Iris pigment epithelial cell (primary cell): ENCODE measurements at regions not wholly inside any gene's neighbourhood (a gene's known extent, or its start where the extent isn't known, plus 50 kb on each side); places are given as distances from the start of the nearest gene placed in this dataset.

Experiments
- DNase-seq: peaks from one replicate; pipeline ENCODE4 v3.0.0-alpha.2; 2011; ENCODE audit warnings: low read depth

DNA sequence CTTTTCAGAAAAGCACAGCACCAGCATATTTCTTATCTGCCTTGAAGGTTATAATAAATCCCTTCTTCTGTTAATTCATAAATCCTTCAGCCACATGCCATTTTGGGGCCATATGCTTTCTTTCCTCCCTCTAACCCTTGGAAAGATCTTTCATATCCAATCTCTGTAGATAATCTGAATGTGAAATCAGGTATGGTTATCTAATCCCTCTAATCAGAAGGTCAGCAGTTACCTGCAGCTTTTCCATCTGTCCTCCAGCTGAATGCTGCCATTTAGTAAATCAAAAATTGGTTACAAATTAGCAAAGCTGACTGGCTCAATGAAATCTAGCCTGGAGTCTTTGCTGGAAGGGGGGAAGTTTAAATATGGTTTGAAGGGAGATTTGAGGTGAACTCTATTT lies 230.5 kb downstream of the PIK3C3 start:
- DNase-seq, result no peak

DNA sequence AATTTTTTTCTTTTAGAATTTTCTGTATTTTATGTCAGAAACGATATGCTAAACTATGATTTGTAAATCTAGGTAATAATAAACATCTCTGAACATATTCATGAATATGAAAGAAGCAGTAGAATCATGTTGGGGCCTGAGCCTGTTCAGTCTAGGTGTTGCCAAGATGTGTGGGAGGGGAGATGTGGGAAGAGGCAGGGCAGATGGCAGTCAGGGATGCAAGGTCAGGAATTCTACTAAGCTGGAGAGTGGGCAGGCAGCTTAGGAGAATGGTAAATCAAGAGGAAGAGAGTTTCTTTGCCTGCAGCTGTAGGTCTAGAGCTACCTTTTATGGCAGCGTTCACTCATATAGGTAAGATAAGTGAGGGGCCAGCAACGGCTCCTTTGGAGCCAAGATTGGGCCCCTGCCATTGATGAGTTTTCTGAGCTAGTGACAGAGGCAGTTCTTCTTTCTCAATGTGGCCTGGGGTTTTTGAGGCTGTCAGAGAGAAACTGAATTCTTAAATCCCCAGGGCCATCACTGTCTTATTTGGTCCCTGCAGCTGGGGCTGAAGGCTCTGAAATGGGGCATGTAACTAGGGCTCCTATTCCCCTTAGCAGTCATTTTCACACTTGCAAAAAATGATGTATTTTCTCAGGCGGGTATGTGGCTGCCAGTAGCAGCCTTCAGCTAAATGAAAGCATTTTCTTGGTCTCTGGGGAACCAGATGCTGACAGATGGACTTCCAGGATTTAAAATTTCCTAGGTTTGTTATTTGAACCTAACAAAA lies 232.8 kb downstream of the PIK3C3 start:
- DNase-seq, result no peak

DNA sequence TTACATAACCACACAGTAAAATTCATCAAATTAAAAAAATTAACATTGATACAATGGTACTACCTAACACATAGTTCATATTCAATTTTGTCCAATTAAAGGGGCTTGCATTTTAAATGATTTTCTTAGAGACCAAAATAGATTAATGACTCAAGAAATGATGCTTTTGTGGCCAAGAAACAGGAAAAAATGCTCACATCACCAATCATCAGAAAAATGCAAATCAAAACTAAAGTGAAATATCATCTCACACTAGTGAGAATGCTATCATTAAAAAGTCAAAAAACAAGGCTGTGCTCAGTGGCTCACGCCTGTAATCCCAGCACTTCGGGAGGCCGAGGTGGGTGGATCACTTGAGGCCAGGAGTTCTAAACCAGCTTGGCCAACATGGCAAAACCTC lies 235.6 kb downstream of the PIK3C3 start:
- DNase-seq, result no peak

DNA sequence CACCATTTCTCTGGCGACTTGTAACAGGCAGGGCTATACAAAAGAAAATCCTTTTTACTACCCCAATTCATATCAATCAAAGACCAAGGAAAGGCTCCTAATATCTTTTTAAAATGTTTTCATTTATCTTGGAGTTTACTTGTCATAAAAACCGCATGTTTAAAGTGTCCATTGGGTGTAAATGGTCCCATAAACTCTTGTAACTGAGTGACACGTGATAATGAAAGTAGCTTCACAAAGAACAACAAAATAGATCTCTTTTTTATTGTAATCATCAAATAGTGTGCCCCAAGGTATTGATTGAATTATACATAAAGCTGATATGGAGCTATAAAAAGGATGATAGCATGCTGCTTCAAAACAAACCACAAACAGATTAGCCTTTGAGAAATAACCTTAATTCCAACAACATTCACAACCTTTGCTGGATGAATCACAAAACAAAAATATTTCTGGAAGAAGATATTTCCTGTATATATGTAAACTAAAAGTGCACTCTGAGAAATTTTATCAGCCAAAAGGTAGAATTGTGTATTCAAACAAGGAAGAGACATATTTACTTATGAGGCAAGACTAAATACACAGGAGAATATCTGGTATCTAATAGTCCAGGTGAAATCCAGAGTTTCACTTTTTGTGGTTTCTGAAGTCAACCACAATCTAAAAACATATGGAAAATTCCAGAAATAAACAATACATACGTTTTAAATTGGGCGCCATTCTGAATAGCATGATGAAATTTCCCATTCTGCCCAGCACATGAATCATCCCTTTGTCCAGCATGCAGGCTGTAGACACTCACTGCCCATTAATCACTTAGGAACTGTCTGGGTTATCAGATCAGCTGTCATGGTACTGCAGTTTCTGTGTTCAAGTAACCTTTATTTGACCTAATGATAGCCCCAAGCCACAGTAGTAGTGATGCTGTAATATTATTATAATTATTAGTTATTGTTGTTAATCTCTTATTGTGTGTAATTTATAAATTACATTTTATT lies 237.5 kb downstream of the PIK3C3 start:
- DNase-seq, result peak; percentile 83

- DNase-seq, result peak; percentile 36
Observed at GRCh38 chr18:42196651-42197050, 241.6 kb downstream of the PIK3C3 start.

GRCh38 chr18:42201137-42201536 lies 246.1 kb downstream of the PIK3C3 start:
- no peak for DNase-seq

DNA sequence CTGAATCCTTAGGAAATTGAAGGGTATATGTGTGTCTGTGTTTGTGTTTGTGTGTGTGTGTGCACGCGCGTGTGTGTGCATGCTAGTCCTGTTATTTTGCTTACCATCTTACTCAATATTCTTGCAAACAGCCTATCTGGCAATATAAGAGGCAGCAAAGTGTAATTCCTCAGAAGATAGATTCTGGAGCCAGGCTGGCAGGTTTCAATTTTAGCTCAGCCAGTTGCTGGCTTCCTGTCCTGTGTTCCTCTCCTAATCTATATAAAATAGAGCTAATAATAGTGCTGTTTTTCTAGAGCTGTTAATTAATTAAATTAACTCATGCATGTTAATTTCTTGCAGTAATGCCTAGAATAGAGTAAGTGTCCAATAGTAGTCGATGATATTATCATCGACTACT lies 256.2 kb downstream of the PIK3C3 start:
- no peak for DNase-seq

- DNase-seq, result no peak
Observed at GRCh38 chr18:42222557-42222956, 267.5 kb downstream of the PIK3C3 start.

GRCh38 chr18:42228581-42228980 lies 273.5 kb downstream of the PIK3C3 start:
- no peak for DNase-seq

DNA sequence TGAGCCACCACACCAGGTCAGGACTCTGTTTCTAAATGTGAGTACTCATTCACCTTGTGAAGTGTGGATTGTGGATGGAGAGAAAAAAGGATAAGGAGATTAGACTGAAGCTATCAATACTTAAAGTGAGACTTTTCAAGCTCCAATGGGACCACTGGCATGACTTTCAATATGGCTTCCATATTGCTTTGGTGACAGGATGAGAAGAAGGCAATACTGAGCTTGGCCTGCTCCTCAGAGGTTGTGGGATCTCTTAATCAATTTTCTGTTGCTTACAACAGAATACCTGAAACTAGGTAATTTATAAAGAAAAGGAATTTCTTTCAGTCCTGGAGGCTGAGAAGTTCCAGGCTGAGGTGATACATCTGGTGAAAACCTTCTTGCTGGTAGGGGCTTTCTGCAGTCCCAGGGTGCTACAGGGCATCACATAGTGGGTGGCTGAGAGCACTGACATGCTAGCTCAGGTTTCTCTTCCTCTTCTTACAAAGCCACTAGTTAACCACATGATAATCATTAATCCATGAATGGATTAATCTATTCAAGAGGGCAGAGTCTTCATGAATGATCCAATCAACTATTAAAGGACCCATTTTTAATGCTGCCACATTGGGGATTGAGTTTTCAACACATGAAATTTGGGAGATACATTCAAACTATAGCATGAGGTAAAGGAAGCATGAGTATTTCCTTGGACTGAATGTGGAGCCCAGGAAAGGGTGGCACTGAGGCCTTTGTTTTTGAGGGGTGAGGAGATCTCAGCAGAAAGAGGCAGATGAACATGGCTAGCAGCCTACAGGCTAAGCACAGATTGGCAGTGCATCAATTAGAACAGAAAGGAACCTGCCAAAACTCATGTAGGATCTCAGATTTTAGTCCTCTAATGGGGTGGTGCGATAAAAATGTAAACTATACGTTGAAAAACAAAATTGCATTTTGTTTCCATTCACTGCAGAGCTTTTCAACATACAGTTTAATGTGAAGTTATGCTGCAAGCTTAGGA lies 274.5 kb downstream of the PIK3C3 start:
- DNase-seq, result no peak

DNA sequence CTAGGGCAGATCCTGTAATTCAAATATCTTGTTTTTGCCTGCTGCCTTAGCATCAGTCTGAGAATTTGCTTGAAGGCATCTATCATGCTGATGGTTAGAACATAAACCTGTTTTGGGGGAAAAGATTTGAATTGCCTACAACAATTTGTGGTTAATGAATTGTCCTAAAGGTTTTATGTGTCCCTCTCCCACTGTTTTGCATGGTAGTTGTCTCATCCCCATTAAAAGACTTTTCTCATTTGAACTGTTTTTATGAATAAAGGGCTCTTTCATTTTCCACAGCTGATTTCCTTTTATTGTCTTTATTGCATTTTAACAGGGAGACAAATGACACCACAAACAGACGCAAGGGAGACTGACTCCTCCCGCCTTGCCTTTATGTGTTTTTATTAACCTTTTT lies 275.6 kb downstream of the PIK3C3 start:
- no peak for DNase-seq

- no peak for DNase-seq
Observed at GRCh38 chr18:42231284-42231683, 276.2 kb downstream of the PIK3C3 start.

DNA sequence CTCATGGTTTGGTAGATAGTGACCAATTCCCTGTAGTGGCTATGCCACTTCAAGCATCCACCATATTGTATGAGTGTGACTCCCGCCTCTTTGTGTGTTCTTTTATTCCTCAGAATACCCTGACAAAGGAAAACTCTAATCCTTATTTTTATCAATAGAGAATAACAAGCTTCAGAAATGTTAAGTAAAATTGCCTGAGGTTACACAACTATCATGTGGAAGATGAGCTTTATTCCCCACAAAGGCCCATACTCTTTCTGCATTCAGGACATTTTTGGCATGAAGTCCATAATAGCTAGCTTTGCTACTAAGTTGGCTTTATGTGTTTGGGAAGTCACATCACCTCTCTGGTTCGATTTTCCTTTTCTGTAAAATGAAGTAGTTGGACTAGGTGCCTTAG lies 276.8 kb downstream of the PIK3C3 start:
- DNase-seq, result no peak

- no peak for DNase-seq
Observed at GRCh38 chr18:42233908-42234307, 278.9 kb downstream of the PIK3C3 start.

- DNase-seq, result no peak
Observed at GRCh38 chr18:42242758-42243157, 287.7 kb downstream of the PIK3C3 start.

DNA sequence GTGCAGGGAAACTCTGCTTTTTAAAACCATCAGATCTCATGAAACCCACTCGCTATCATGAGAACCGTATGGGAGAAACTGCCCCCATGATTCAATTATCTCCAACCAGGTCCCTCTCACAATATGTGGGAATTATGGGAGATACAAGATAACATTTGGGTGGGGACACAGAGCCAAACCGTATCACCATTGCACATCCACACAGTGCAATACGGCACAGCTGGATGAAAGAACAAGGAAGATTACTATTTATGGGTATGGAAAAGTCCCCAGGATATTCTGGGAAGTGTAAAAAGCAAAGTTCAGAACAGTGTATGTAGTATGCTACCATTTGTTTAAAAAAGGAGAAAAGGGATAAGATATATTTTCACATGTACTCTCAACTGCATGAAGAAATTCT lies 290.1 kb downstream of the PIK3C3 start:
- DNase-seq, result no peak

- DNase-seq, result no peak
Observed at GRCh38 chr18:42255908-42256765, 301.1 kb downstream of the PIK3C3 start.

DNA sequence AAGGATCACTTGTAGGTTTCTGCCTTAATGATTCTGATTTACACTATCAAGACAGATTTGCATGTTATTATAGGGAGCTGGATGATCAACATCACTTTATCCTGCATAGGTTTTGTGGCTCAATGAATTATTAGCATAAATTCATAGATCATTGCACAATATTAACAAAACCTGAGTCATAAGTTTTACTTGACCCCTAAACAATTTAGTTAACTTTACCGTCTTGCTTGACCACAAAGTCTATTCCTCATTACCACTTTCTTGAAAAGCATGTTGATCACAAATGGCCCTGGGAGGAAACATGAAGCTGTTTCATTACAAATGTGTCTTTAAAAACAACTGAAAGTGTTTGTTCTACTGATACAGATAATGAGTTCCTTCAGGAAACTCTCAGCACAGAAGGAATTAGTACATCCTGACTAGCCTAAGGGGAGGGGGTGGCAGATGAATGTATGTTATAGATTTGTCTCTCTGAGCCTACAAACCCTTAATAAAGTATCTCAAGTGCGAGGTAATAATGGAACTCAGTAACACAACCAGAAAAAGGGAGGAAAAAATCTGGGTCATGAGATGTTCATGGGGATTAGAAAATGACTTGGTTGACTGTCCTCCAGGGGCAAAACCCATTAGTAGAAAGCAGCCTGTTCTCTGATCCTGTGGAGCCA lies 303.4 kb downstream of the PIK3C3 start:
- peak; percentile 4 for DNase-seq

DNA sequence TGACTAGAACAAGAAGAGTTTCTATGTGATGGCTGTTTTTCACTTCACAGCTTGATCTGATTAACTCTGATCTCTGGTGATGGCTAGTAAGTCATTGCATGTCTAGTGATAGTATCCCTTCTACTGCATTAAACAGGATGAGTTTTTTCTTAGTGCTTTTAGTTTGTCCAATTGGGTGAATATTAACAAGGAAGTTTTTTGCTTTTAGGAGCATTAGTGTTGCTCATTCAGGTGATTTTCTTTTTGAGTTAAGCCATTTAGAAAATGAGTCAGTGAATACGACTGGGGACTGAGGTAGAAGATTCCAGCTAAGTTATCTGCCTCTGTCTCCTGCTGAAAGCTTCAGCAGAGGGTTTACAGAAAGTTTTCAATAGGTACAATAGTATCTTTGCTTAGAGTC lies 306.7 kb downstream of the PIK3C3 start:
- DNase-seq, result no peak

DNA sequence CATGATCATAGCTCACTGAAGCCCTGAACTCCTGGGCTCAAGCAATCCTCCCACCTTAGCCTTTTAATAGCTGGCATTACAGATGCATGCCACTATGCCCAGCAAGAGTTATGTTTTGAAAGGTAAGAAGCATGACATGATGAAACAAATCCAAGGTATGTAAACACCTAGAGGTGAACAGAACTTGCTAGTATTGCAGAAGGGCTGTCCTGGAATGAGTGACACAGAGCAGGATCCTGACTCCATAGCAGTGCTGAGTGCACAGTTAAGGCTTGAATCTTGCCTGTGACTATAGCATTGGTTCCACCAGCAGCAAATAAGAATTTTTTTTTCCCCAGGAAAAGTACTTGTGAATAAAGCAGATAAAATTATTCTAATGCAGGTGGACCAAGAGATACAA lies 309.5 kb downstream of the PIK3C3 start:
- DNase-seq, result no peak
